ENCODE measurements at regions not wholly inside any gene's neighbourhood (a gene's known extent, or its start where the extent isn't known, plus 50 kb on each side); places are given as distances from the start of the nearest gene placed in this dataset.

GRCh38 chr5:106646106-106646505 is 1024.6 kb downstream of the EFNA5 start:
- TF ChIP-seq, protein P1, sequence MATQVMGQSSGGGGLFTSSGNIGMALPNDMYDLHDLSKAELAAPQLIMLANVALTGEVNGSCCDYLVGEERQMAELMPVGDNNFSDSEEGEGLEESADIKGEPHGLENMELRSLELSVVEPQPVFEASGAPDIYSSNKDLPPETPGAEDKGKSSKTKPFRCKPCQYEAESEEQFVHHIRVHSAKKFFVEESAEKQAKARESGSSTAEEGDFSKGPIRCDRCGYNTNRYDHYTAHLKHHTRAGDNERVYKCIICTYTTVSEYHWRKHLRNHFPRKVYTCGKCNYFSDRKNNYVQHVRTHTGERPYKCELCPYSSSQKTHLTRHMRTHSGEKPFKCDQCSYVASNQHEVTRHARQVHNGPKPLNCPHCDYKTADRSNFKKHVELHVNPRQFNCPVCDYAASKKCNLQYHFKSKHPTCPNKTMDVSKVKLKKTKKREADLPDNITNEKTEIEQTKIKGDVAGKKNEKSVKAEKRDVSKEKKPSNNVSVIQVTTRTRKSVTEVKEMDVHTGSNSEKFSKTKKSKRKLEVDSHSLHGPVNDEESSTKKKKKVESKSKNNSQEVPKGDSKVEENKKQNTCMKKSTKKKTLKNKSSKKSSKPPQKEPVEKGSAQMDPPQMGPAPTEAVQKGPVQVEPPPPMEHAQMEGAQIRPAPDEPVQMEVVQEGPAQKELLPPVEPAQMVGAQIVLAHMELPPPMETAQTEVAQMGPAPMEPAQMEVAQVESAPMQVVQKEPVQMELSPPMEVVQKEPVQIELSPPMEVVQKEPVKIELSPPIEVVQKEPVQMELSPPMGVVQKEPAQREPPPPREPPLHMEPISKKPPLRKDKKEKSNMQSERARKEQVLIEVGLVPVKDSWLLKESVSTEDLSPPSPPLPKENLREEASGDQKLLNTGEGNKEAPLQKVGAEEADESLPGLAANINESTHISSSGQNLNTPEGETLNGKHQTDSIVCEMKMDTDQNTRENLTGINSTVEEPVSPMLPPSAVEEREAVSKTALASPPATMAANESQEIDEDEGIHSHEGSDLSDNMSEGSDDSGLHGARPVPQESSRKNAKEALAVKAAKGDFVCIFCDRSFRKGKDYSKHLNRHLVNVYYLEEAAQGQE (IDR thresholded peaks at IDR 0.05; ENCODE audit: low read depth): no peak
- TF ChIP-seq EP300 (IDR thresholded peaks at IDR 0.05; ENCODE audit: borderline replicate concordance) (no peak), RAD21 (IDR thresholded peaks at IDR 0.05; ENCODE audit: low read depth) (no peak), CREB1 (IDR thresholded peaks at IDR 0.05; ENCODE audit: low read depth) (no peak), EGR1 (IDR thresholded peaks at IDR 0.05) (no peak)
